CD4-positive, alpha-beta T cell (primary cell): ENCODE measurements at regions not wholly inside any gene's neighbourhood (a gene's known extent, or its start where the extent isn't known, plus 50 kb on each side); places are given as distances from the start of the nearest gene placed in this dataset.

Experiments
- ATAC-seq: fragments of 200-7000 bp; cut with Tn5 transposase; one replicate; pipeline ENCODE4 v1.10.0; 2022; ENCODE audit warnings: mild to moderate bottlenecking; ENCODE audit not compliant: poor library complexity
- CTCF ChIA-PET: fragments of 350-600 bp; sonication (Branson Sonifier 250); formaldehyde crosslinking; loops from one replicate; lab custom pipeline; 2021; ENCODE audit warnings: antibody characterized with exemption, inconsistent platforms; lab: Charles Lee
- POLR2A ChIA-PET: fragments of 350-600 bp; sonication (Branson Sonifier 250); formaldehyde crosslinking; loops from one replicate; lab custom pipeline; 2021; ENCODE audit warnings: antibody characterized with exemption, inconsistent platforms; lab: Charles Lee
- DNase-seq, 14 experiments: peaks; one replicate each; pipeline ENCODE4 v3.0.0-alpha.2; 2013 to 2020; ENCODE audit warnings: mixed read lengths in 2 of 14
- H3K27ac ChIP-seq, 2 donors: one replicate each; pipeline versions ENCODE4 v1.5.1 to v1.7.0; 2013; ENCODE audit warnings: low read length in 2 of 2, low read depth in 1 of 2, mild to moderate bottlenecking in 1 of 2
- H3K27me3 ChIP-seq, 2 experiments: 1 replicate in 1 of 2; 2 replicates in 1 of 2; pipeline versions ENCODE4 v1.6.1 to v1.7.0; 2013; ENCODE audit warnings: low read length in 2 of 2, control low read depth in 1 of 2, mild to moderate bottlenecking in 1 of 2, moderate library complexity in 1 of 2; ENCODE audit not compliant: insufficient read depth in 2 of 2, control insufficient read depth in 1 of 2
- H3K36me3 ChIP-seq: one replicate; pipeline ENCODE4 v1.6.1; 2013; ENCODE audit warnings: low read length, control low read depth; ENCODE audit not compliant: insufficient read depth
- H3K4me1 ChIP-seq: one replicate; pipeline ENCODE4 v1.6.1; 2013; ENCODE audit warnings: low read length, control low read depth; ENCODE audit not compliant: insufficient read depth
- H3K4me3 ChIP-seq: one replicate; pipeline ENCODE4 v1.5.1; 2013; ENCODE audit warnings: mild to moderate bottlenecking, low read length, moderate library complexity
- H3K9me3 ChIP-seq, 2 experiments: 1 replicate in 1 of 2; 2 replicates in 1 of 2; pipeline versions ENCODE4 v1.6.1 to v1.7.0; 2013; ENCODE audit warnings: low read length in 2 of 2, mild to moderate bottlenecking in 2 of 2, control low read depth in 1 of 2, moderate library complexity in 1 of 2; ENCODE audit not compliant: control insufficient read depth in 1 of 2, insufficient read depth in 1 of 2
- H3K27ac Mint-ChIP-seq: one replicate; pipeline ENCODE4 v1.8.0; 2020; ENCODE audit warnings: mixed read lengths
- H3K27me3 Mint-ChIP-seq: one replicate; pipeline ENCODE4 v1.8.0; 2021; ENCODE audit warnings: mixed read lengths
- H3K36me3 Mint-ChIP-seq: one replicate; pipeline ENCODE4 v1.8.0; 2021; ENCODE audit warnings: low read depth, mixed read lengths
- H3K4me1 Mint-ChIP-seq: one replicate; pipeline ENCODE4 v1.8.0; 2021; ENCODE audit warnings: low read depth, mixed read lengths
- H3K4me3 Mint-ChIP-seq: one replicate; pipeline ENCODE4 v1.8.0; 2020; ENCODE audit warnings: mild to moderate bottlenecking, mixed read lengths
- H3K9me3 Mint-ChIP-seq: one replicate; pipeline ENCODE4 v1.8.0; 2020; ENCODE audit warnings: mixed read lengths
- CTCF ChIP-seq: fragments of 200-600 bp; IDR thresholded peaks from one replicate; pipeline ENCODE4 v1.8.0; 2022; ENCODE audit warnings: antibody characterized with exemption, mild to moderate bottlenecking
- intact Hi-C, 2 experiments: fragments of 100-400 bp; cut with DNase I in 1 of 2; cut with micrococcal nuclease in 1 of 2; formaldehyde crosslinking; loops; one replicate each; pipeline versions ENCODE4 v1.15.1 to v1.9.0; 2023 to 2025; cut with DNase I, micrococcal nuclease

- ATAC-seq (no peak), DNase-seq (no peak)
- no peak overlapping the region for H3K27ac Mint-ChIP-seq
- Histone ChIP-seq H3K36me3 (no peaks in the 10 kb centered on the region), H3K4me3 (no peak overlapping the region), H3K4me1 (no peaks in the 10 kb centered on the region), H3K9me3 (peaks cover 5 to 8% of the 10 kb centered on the region in 2 experiments), H3K27me3 (no peaks in the 10 kb centered on the region), H3K27ac (no peak overlapping the region)
- H3K4me1 Mint-ChIP-seq: no peaks in the 10 kb centered on the region
- no peaks in the 10 kb centered on the region for H3K27me3 Mint-ChIP-seq
- CTCF ChIA-PET: no interaction called here
- intact Hi-C loops: no loop called here
- H3K4me3 Mint-ChIP-seq: no peak overlapping the region
- no peaks in the 10 kb centered on the region for H3K36me3 Mint-ChIP-seq
- peaks cover 16% of the 10 kb centered on the region for H3K9me3 Mint-ChIP-seq
- POLR2A ChIA-PET: no interaction called here
- TF ChIP-seq CTCF: no peak
Measured at GRCh38 chr3:65026151-65026550, 338.4 kb upstream of the ADAMTS9 start.

- Histone ChIP-seq H3K9me3 (peaks cover 5 to 8% of the 10 kb centered on the region in 2 experiments), H3K4me1 (no peaks in the 10 kb centered on the region), H3K4me3 (no peak overlapping the region), H3K27ac (no peak overlapping the region), H3K27me3 (no peaks in the 10 kb centered on the region), H3K36me3 (no peaks in the 10 kb centered on the region)
- Mint-ChIP-seq H3K36me3 (no peaks in the 10 kb centered on the region), H3K4me1 (no peaks in the 10 kb centered on the region), H3K27me3 (no peaks in the 10 kb centered on the region), H3K4me3 (no peak overlapping the region), H3K27ac (no peak overlapping the region), H3K9me3 (peaks cover 8% of the 10 kb centered on the region)
- ATAC-seq (no peak), DNase-seq (no peak)
- CTCF ChIA-PET: interaction anchor here (1.4 kb wide), 1 partner anchor 14 kb away, joined by 4 read pairs; no protein-coding TSS in a partner anchor
- intact Hi-C loops: no loop called here
- POLR2A ChIA-PET: no interaction called here
- no peak for TF ChIP-seq CTCF
Measured at GRCh38 chr3:65024148-65024547, 336.3 kb upstream of the ADAMTS9 start.

- Histone ChIP-seq H3K4me3 (no peak overlapping the region), H3K27me3 (no peaks in the 10 kb centered on the region), H3K4me1 (no peaks in the 10 kb centered on the region), H3K27ac (no peak overlapping the region), H3K36me3 (no peaks in the 10 kb centered on the region), H3K9me3 (peaks cover 0 to 8% of the 10 kb centered on the region in 2 experiments)
- H3K4me3 Mint-ChIP-seq: no peak overlapping the region
- intact Hi-C loops: no loop called here
- H3K4me1 Mint-ChIP-seq: no peaks in the 10 kb centered on the region
- H3K36me3 Mint-ChIP-seq: no peaks in the 10 kb centered on the region
- no peak overlapping the region for H3K27ac Mint-ChIP-seq
- DNase-seq (no peak), ATAC-seq (no peak)
- H3K27me3 Mint-ChIP-seq: no peaks in the 10 kb centered on the region
- ChIA-PET CTCF (no interaction called here), POLR2A (no interaction called here)
- TF ChIP-seq CTCF: no peak
- peaks cover 5% of the 10 kb centered on the region for H3K9me3 Mint-ChIP-seq
Measured at GRCh38 chr3:65020281-65021160, 332.7 kb upstream of the ADAMTS9 start.
